ENCODE measurements at regions not wholly inside any gene's neighbourhood (a gene's known extent, or its start where the extent isn't known, plus 50 kb on each side); places are given as distances from the start of the nearest gene placed in this dataset.

DNA sequence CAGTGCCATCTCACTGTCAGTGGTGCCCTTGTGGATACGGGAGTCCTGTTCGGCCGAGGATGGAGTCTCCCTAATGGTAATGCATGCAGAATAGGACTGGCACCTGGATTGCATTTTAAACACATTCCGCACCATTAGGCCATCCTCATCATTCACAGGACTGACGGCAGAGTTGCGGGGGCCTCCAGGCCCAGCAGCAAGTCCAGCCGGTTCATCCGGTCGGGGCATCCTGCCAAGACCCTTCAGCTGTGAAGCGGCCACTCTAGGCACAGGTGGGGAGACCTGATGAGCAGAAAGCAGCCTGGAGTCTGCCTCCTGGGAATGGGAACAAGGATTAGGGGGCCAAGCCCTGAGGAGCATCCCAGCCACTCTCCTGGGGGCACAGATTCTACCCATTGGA, 90.3 kb upstream of the XYLT1 start:
- no peak for DNase-seq (ENCODE audit: low read depth)
- in situ Hi-C loops (cut with HindIII; ENCODE audit: low sequenced_read_pairs), result no loop called here
- TF ChIP-seq, protein P1, sequence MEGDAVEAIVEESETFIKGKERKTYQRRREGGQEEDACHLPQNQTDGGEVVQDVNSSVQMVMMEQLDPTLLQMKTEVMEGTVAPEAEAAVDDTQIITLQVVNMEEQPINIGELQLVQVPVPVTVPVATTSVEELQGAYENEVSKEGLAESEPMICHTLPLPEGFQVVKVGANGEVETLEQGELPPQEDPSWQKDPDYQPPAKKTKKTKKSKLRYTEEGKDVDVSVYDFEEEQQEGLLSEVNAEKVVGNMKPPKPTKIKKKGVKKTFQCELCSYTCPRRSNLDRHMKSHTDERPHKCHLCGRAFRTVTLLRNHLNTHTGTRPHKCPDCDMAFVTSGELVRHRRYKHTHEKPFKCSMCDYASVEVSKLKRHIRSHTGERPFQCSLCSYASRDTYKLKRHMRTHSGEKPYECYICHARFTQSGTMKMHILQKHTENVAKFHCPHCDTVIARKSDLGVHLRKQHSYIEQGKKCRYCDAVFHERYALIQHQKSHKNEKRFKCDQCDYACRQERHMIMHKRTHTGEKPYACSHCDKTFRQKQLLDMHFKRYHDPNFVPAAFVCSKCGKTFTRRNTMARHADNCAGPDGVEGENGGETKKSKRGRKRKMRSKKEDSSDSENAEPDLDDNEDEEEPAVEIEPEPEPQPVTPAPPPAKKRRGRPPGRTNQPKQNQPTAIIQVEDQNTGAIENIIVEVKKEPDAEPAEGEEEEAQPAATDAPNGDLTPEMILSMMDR (IDR thresholded peaks at IDR 0.05; ENCODE audit: low read depth, low read length, missing control alignments), result no peak
- no peak overlapping the region for H3K4me3 ChIP-seq (ENCODE audit: low read depth, low read length)

DNA sequence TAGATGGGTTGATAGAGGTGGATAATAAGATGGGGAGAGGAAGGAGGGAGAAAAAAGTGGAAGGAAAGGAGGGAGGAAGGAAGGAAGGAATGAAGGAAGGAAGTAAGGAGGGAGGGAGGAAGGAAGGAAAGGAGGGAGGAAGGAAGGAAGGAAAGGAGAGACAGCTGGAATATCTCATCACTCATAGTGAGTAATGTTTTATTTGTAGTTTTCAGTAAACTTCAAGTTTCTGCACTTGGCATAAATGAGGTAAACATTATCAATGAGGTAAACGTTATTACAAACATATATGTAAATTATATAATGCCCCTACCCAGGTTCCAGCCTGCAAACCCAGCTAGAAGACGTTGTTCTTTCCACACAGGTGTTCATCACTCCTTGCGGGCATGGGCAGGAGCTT, 89.8 kb upstream of the XYLT1 start:
- in situ Hi-C loops (cut with HindIII; ENCODE audit: low sequenced_read_pairs), result no loop called here
- DNase-seq (ENCODE audit: low read depth), result no peak
- H3K4me3 ChIP-seq (ENCODE audit: low read depth, low read length), result no peak overlapping the region
- TF ChIP-seq, protein P1 (IDR thresholded peaks at IDR 0.05; ENCODE audit: low read depth, low read length, missing control alignments), result no peak

DNA sequence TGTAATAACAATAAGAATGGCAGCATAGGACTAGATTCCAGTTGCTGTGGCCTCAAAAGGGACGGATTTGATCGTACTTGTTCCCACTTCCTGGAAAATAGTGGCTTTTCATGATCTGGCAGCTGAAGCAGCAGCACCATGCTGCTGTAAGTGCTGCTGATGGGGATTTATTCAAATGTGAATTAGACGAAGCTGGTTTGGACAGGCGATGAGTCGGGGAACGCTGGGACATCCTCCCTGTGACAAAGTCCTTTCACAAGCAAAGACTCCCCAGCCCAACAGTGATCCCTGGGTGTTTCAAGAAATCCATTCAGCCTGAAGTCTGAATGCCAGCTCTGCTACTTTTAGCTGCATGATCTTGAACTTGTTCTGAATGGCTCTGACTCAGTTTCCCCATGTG, 88.6 kb upstream of the XYLT1 start:
- DNase-seq (ENCODE audit: low read depth), result no peak
- no peak overlapping the region for H3K4me3 ChIP-seq (ENCODE audit: low read depth, low read length)
- TF ChIP-seq, protein P1 (IDR thresholded peaks at IDR 0.05; ENCODE audit: low read depth, low read length, missing control alignments), result no peak
- in situ Hi-C loops (cut with HindIII; ENCODE audit: low sequenced_read_pairs), result no loop called here

DNA sequence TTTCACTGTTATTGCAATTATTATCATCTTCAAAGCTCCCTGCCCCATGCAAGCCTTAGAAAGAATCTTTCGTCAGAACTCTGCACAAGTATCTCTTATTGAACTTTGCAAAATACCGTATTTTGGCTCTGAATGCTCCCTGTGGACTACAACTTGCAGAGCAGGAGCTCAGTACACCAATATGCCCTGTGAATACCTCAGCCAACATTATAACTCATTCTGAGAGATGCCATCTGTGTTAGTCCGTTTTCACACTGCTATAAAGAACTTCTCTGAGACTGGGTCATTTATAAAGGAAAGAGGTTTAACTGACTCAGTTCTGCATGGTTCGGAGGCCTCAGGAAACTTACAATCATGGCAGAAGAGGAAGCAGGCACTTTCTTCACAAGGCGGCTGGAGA, 87.2 kb upstream of the XYLT1 start:
- DNase-seq (ENCODE audit: low read depth), result no peak
- H3K4me3 ChIP-seq (ENCODE audit: low read depth, low read length), result no peak overlapping the region
- TF ChIP-seq, protein P1 (IDR thresholded peaks at IDR 0.05; ENCODE audit: low read depth, low read length, missing control alignments), result no peak
- in situ Hi-C loops (cut with HindIII; ENCODE audit: low sequenced_read_pairs), result no loop called here

DNA sequence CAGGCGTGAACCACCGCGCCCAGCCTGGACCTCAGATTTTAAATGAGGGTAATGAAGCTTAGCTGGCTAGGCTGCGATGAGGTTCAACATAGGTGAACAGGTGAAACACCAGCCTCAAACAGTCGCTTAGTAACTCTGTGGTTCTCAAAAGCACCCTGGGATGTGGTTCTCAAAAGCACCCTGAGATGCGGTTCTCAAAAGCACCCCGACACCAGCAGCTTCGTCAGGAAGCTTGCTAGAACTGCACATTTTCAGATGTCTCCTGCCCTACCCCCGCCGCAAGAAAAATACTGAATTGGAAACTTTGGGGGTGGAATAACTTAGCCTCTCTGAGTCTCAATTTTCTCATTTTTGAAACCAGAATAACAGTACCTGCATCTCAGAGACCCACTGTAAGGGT, 86.7 kb upstream of the XYLT1 start:
- no peak for DNase-seq (ENCODE audit: low read depth)
- no peak overlapping the region for H3K4me3 ChIP-seq (ENCODE audit: low read depth, low read length)
- in situ Hi-C loops (cut with HindIII; ENCODE audit: low sequenced_read_pairs), result no loop called here
- TF ChIP-seq, protein P1 (IDR thresholded peaks at IDR 0.05; ENCODE audit: low read depth, low read length, missing control alignments), result no peak

DNA sequence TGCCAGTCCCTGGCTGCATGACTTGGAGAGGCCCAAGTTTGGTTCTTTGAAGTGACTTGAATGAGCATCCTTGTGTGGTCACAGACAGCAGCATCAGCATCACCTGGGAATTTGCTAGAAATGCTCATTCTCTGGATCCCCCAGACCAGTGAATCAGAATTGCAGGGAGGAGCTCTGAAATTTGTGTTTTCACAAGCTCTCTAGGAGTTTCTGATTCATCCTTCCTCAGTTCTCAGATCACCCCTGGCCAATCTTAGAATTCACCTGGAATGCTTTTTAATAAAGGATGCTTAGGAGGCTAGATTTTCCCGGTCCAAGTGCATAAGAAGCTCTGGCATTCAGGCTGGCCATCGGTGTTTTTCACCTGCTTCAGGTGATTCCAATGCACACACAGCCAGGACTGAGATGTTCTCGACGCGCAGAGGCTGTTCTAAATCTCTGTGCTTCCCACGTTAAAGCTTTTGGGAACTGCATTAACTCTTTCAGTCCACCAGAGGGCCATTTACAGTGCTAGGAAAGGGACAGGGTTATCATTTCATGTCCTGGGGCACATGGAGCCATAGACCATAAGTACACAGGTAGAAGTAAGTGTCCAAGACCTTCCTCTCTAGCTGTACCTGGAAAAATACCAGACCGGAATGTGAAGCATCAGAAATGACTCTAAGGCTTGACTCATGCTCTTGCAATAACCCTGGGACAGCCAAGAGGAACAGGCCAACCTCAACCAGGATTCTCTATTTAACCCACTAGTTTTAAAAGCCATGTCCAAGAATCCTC, 85.7 kb upstream of the XYLT1 start:
- no peak for DNase-seq (ENCODE audit: low read depth)
- in situ Hi-C loops (cut with HindIII; ENCODE audit: low sequenced_read_pairs), result no loop called here
- TF ChIP-seq, protein P1 (IDR thresholded peaks at IDR 0.05; ENCODE audit: low read depth, low read length, missing control alignments), result peak; percentile 81

More for the DNA sequence above, 85.7 kb upstream of the XYLT1 start:
- no peak overlapping the region for H3K4me3 ChIP-seq (ENCODE audit: low read depth, low read length)

Measured in astrocyte of the cerebellum (primary cell).